NCI-H1930 (cell line): ENCODE measurements at regions not wholly inside any gene's neighbourhood (a gene's known extent, or its start where the extent isn't known, plus 50 kb on each side); places are given as distances from the start of the nearest gene placed in this dataset.

Experiments
- DNase-seq, 2 experiments: peaks; one replicate each; lab custom pipeline; 2025; lab: John Stamatoyannopoulos, UW

- DNase-seq, result no peak
These were observed 109.7 kb downstream of the TMTC3 start for GRCh38 chr12:88251798-88252197.

- DNase-seq, result no peak
These were observed 111.4 kb downstream of the TMTC3 start for GRCh38 chr12:88253371-88253978.

GRCh38 chr12:88255224-88255623 lies 113.1 kb downstream of the TMTC3 start:
- no peak for DNase-seq

GRCh38 chr12:88255847-88256246 lies 113.7 kb downstream of the TMTC3 start:
- no peak for DNase-seq

- no peak for DNase-seq
These were observed 116.3 kb downstream of the TMTC3 start for GRCh38 chr12:88258396-88258795.

GRCh38 chr12:88266806-88267360 lies 124.8 kb downstream of the TMTC3 start:
- DNase-seq, result peak in 1 of 2 experiments; percentile 3

GRCh38 chr12:88267630-88268029 lies 125.5 kb downstream of the TMTC3 start:
- no peak for DNase-seq

- no peak for DNase-seq
These were observed 130.3 kb downstream of the TMTC3 start for GRCh38 chr12:88272456-88272855.

GRCh38 chr12:88273450-88273849 lies 131.3 kb downstream of the TMTC3 start:
- no peak for DNase-seq

- DNase-seq, result no peak
These were observed 131.8 kb downstream of the TMTC3 start for GRCh38 chr12:88273875-88274274.

GRCh38 chr12:88291498-88292131 lies 149.5 kb downstream of the TMTC3 start:
- no peak for DNase-seq

- no peak for DNase-seq
These were observed 156.0 kb downstream of the TMTC3 start for GRCh38 chr12:88298014-88298682.

GRCh38 chr12:88298761-88299242 lies 156.7 kb downstream of the TMTC3 start:
- DNase-seq, result no peak

- no peak for DNase-seq
These were observed 157.5 kb downstream of the TMTC3 start for GRCh38 chr12:88299567-88300101.

GRCh38 chr12:88300931-88301330 lies 158.8 kb downstream of the TMTC3 start:
- DNase-seq, result no peak

GRCh38 chr12:88303335-88303734 lies 161.2 kb downstream of the TMTC3 start:
- DNase-seq, result no peak

GRCh38 chr12:88305254-88305890 lies 163.3 kb downstream of the TMTC3 start:
- no peak for DNase-seq

- no peak for DNase-seq
These were observed 164.5 kb downstream of the TMTC3 start for GRCh38 chr12:88306471-88307069.

- no peak for DNase-seq
These were observed 165.9 kb downstream of the TMTC3 start for GRCh38 chr12:88307961-88308360.

GRCh38 chr12:88308825-88309224 lies 166.7 kb downstream of the TMTC3 start:
- DNase-seq, result no peak

GRCh38 chr12:88309546-88309945 lies 167.4 kb downstream of the TMTC3 start:
- no peak for DNase-seq

- no peak for DNase-seq
These were observed 168.0 kb downstream of the TMTC3 start for GRCh38 chr12:88310069-88310468.
